GM20000 (cell line): ENCODE measurements at regions not wholly inside any gene's neighbourhood (a gene's known extent, or its start where the extent isn't known, plus 50 kb on each side); places are given as distances from the start of the nearest gene placed in this dataset.

ENCODE experiments used
- DNase-seq: peaks from one replicate; pipeline ENCODE4 v3.0.0; 2012; ENCODE audit warnings: low spot score
- TF ChIP-seq, protein P1 (sequence below): IDR thresholded peaks from 2 replicates; pipeline ENCODE4 v1.5.1; 2012; ENCODE audit warnings: mild to moderate bottlenecking, control low read depth; ENCODE audit errors: extremely low read depth, missing control alignments

DNA sequence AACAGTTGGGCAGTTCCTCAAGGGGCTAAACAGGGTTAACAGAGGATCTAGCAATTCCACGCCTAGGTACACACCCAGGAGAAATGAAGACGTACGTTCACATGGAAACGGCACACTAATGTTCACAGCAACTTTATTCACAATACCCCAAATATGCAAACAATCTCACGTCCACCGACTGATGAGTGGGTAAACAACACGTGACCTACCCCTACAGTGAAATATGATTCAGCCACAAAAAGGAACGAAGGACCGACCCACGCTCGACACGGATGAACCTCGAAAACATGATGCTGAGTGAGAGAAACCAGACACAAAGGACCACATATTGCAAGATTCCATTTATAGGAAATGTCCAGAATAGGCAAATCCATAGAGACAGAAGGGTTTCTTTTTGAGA lies 112.7 kb downstream of the NCOR2 start:
- DNase-seq: no peak
- TF ChIP-seq, protein P1, sequence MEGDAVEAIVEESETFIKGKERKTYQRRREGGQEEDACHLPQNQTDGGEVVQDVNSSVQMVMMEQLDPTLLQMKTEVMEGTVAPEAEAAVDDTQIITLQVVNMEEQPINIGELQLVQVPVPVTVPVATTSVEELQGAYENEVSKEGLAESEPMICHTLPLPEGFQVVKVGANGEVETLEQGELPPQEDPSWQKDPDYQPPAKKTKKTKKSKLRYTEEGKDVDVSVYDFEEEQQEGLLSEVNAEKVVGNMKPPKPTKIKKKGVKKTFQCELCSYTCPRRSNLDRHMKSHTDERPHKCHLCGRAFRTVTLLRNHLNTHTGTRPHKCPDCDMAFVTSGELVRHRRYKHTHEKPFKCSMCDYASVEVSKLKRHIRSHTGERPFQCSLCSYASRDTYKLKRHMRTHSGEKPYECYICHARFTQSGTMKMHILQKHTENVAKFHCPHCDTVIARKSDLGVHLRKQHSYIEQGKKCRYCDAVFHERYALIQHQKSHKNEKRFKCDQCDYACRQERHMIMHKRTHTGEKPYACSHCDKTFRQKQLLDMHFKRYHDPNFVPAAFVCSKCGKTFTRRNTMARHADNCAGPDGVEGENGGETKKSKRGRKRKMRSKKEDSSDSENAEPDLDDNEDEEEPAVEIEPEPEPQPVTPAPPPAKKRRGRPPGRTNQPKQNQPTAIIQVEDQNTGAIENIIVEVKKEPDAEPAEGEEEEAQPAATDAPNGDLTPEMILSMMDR: no peak

DNA sequence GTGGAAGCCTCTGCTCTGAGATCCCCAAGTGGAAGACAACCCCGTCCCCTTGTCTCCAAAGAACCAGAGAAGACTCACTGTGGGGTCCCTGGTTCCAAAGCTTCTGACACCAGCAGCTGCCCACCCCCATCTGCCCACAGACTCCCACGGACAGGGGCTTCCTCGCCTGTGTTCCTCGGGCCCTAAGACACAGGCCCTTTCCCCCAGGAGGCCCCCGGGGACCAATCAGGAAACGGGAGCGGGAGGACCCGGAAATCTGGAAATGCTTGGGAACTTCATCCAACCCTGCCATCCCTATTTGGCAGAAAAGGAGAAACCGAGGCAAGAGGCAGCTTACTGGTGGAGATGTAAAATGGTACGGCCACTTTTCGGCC lies 113.1 kb downstream of the NCOR2 start:
- TF ChIP-seq, protein P1: no peak
- no peak for DNase-seq

DNA sequence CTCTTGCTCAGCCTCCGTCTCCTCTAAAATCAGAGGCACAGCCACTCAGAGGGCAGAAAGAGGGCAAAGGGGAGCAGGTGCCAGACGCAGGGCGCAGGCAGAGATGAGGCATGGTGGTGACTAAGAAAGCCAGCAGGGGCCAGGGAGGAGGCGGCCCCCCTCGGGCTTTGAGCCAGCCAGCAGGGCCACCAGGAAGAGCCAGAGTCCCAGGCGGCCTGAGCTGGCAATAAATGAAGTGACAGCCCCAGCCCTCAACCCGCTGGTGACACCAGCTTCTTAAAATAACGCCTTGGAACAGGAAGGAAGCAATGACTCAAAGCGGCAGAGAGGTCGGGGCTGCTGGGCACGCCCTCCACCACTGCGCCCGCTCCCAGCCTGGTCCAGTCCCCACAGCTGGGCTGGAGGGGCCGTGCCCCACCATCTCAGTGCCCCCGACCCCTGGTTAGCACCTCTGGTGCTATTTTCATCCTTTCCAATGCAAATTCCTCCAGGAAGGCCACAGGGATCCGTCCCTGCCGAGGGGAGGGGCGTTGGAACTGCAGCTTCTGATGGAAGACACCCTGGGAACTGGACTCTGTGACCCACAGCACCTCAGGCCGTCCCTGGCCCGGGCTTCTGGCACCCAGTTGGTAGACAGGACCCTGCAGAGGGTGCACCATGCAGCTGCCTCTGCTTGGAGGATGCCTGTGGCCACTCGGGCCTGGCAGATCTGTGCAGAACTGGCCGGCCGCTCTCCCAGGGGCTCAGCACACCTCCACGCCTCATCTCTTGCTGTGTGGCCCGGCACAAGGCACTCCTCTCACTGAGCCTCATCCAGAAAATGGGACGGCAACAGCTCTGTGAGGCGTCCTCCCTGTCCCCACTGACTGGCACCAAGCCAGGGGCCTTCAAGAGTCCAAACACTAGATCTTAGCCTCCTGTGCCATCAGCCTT lies 113.7 kb downstream of the NCOR2 start:
- TF ChIP-seq, protein P1: no peak
- peak; percentile 91 for DNase-seq

DNA sequence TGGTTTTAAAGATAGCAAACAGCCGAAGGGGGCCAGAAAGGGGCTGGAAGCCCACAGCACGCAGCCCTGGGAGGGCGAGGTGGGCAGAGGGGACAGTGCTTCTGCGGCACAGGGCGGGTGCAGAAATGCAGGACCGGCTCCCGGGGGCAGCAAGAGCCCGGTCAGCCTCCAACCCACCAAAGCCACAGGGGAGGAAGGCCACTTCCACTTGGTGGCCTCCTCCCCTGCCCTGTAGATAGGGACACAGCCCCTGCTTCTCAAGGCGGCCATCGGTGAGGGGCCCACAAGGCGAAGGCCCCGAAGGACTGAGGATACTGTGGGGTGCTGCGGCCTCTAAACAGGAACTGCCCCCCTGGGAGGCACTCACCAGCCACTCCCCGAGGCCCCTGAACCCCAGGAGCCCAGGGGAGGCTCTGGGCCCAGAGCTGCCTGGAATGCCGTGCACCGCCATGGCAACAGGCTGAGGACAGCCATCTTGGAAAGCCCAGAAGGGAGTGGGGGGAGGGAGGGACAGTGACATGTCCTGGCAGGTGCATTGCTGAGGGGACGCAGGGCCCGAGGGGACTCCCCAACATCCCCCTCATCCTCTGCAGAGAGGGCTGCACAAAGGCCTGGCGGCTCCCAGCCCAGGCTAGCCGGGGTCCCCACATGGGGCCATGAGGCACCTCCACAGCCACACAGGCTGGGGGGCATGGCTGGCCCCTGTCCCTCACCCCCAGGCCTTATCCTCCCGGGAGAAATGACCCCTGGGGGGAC lies 114.7 kb downstream of the NCOR2 start:
- DNase-seq: no peak
- TF ChIP-seq, protein P1: no peak

DNA sequence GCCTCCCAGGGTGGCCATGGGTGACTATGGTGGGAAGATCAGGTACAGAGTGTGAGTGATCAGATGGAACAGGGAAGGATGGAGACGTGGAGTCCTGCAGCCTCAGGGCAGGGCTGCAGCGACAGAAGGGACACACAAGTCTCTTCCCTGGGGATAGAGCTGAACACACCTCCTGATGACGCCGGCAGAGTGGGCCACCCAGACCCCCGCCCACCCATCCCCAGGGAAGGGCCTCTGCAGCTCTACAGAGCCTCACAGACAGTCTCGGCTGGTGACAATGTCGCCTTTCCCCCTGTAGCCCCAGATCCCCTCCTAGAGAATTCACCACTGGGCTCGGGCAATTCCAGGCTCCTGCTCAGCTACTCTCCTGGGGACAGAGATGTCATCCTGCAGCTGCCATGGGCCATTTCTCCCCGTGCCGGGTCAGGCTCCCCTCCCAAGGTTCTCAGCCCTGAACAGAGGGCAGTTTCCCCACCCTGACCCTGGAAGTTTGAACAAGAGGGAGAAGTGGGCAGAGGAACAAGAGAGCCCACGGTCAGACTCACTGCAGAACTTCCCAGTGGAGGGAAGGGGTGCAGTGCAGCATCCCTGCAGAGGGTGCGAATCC lies 115.7 kb downstream of the NCOR2 start:
- DNase-seq: no peak
- TF ChIP-seq, protein P1: no peak

DNA sequence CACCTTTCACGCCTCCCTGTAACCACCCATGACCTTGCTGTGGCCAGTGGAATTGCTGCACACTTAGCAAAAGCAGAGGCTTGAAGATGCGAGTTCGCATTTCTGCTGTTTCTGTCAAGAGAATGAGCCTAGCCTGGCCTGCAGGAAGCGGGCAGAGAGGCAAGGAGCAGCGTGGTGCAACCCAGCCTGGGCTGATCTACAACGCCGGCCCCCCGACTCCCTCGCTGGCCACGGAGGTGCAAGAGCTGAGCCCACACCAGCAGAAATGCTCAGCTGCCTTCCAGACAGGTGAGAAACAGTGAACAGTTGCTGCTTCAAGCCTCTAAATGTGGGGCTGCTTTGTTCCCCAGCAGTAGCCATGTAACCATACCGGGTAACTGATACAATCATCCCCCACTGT lies 116.4 kb downstream of the NCOR2 start:
- DNase-seq: no peak
- TF ChIP-seq, protein P1: no peak

DNA sequence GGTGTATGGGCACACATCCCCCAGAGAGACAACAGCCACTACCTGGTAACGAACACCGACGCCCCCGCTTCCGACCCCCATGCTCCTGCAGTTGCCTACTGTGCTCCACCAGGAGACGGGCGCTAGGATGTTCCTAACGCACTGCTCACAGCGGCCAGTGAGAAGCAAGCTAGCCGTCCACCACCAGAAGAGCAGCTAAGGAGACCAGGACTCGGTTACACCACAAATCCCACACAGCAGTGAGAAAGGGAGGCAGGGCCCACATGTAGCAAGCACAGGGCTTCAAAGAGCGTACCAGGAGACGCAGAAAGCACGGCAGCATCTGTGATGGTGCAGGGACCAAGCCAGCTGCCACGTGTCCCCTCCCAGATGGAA lies 117.0 kb downstream of the NCOR2 start:
- TF ChIP-seq, protein P1: no peak
- no peak for DNase-seq
